HepG2 (cell line): ENCODE measurements at regions not wholly inside any gene's neighbourhood (a gene's known extent, or its start where the extent isn't known, plus 50 kb on each side); places are given as distances from the start of the nearest gene placed in this dataset.

Experiments
- ATAC-seq: fragments of 200-7000 bp; cut with Tn5 transposase; 3 replicates; pipeline ENCODE4 v1.9.1; 2020; ENCODE audit warnings: mild to moderate bottlenecking, moderate library complexity
- BruUV-seq: library from RNA; stranded (reverse); fragments of 400-500 nt; replicated peaks from 2 replicates; lab custom pipeline; 2021; lab: Mats Ljungman, UMichigan
- CTCF ChIA-PET: fragments of 300-600 bp; formaldehyde crosslinking; extraction: SDS; loops from one replicate; lab custom pipeline; 2021; ENCODE audit warnings: low total read pairs, inconsistent platforms, low intra/inter-chr PET ratio; lab: Yijun Ruan, JAX
- POLR2A ChIA-PET: fragments of 350-600 bp; sonication (Branson Sonifier 250); formaldehyde crosslinking; loops from one replicate; lab custom pipeline; 2020; ENCODE audit warnings: antibody characterized with exemption, inconsistent platforms; lab: Yijun Ruan, JAX
- DNase-seq: peaks from one replicate; pipeline ENCODE4 v3.0.0-alpha.2; 2015; ENCODE audit warnings: low spot score
- FAIRE-seq: peaks from 3 replicates; lab custom pipeline; 2011; peaks lifted over from hg19 to GRCh38; lab: Jason Lieb, UNC
- H2AFZ ChIP-seq: one replicate; pipeline ENCODE4 v1.6.1; 2011; ENCODE audit warnings: low read length, inconsistent platforms
- H3K27ac ChIP-seq: fragments of 300-600 bp; 3 replicates; pipeline ENCODE4 v1.8.0; 2011; ENCODE audit warnings: mixed run types, mild to moderate bottlenecking, mixed read lengths, low read length, inconsistent platforms; ENCODE audit not compliant: insufficient read depth; ENCODE audit errors: extremely low read length
- H3K27me3 ChIP-seq, 2 experiments: fragments of 200-600 bp in 1 of 2; 2 replicates in 1 of 2; 3 replicates in 1 of 2; pipeline versions ENCODE4 v1.6.0 to v1.8.0; 2011; ENCODE audit warnings: low read length in 2 of 2, mild to moderate bottlenecking in 2 of 2, moderate library complexity in 2 of 2, inconsistent platforms in 1 of 2; ENCODE audit not compliant: insufficient read depth in 2 of 2, control insufficient read depth in 1 of 2
- H3K36me3 ChIP-seq, 2 experiments: fragments of 200-600 bp in 1 of 2; replicated peaks in 1 of 2; 2 replicates in 1 of 2; 3 replicates in 1 of 2; pipeline versions ENCODE4 v1.5.1 to v1.8.0; 2011; ENCODE audit warnings: low read length in 2 of 2, inconsistent platforms in 1 of 2; ENCODE audit not compliant: insufficient read depth in 2 of 2, control insufficient read depth in 1 of 2
- H3K4me1 ChIP-seq: 2 replicates; pipeline ENCODE4 v1.5.1; 2012; ENCODE audit warnings: low read length, inconsistent platforms; ENCODE audit not compliant: insufficient read depth
- H3K4me2 ChIP-seq: 2 replicates; pipeline ENCODE4 v1.6.0; 2011; ENCODE audit warnings: low read depth, low read length, inconsistent platforms
- H3K4me3 ChIP-seq, 3 experiments: fragments of 200-600 bp in 1 of 3; sonication (generic), shearing (Covaris generic) in 1 of 3; replicated peaks in 1 of 3; 2 replicates each; pipeline ENCODE4 v1.5.1; 2011 to 2016; ENCODE audit warnings: low read length in 3 of 3, inconsistent platforms in 2 of 3, low read depth in 2 of 3, mild to moderate bottlenecking in 2 of 3, control low read depth in 1 of 3, mixed read lengths in 1 of 3; ENCODE audit not compliant: insufficient read depth in 1 of 3
- H3K79me2 ChIP-seq: one replicate; pipeline ENCODE4 v1.6.1; 2011; ENCODE audit warnings: low read length, inconsistent platforms; ENCODE audit not compliant: insufficient read depth
- H3K9ac ChIP-seq: 2 replicates; pipeline ENCODE4 v1.6.0; 2011; ENCODE audit warnings: mild to moderate bottlenecking, low read depth, low read length, inconsistent platforms; ENCODE audit not compliant: insufficient read depth
- H3K9me3 ChIP-seq: 2 replicates; pipeline ENCODE4 v1.5.1; 2012; ENCODE audit warnings: mild to moderate bottlenecking, low read length
- H4K20me1 ChIP-seq: 2 replicates; pipeline ENCODE4 v1.6.0; 2011; ENCODE audit warnings: inconsistent platforms, mild to moderate bottlenecking, low read length, moderate library complexity; ENCODE audit not compliant: insufficient read depth
- HDAC6 ChIP-seq: fragments of 200-600 bp; sonication (generic); IDR thresholded peaks from 2 replicates; pipeline ENCODE4 v1.7.0; 2017; ENCODE audit warnings: mild to moderate bottlenecking, antibody characterized with exemption, low read length, low read depth
- RBM22 ChIP-seq: fragments of 200-400 bp; formaldehyde crosslinking; optimal IDR thresholded peaks from 2 replicates; pipeline ENCODE3; 2017; ENCODE audit warnings: mild to moderate bottlenecking, low read length, moderate library complexity
- TERF1 ChIP-seq: sonication (generic); formaldehyde crosslinking; IDR thresholded peaks from 2 replicates; pipeline ENCODE4 v1.8.0; 2022; ENCODE audit warnings: mild to moderate bottlenecking, missing genetic modification reagents, moderate library complexity
- ZBTB7B ChIP-seq: sonication (generic); formaldehyde crosslinking; IDR thresholded peaks from 2 replicates; pipeline ENCODE4 v1.4.0; 2020; ENCODE audit warnings: missing genetic modification reagents
- ZNF382 ChIP-seq: sonication (generic); formaldehyde crosslinking; IDR thresholded peaks from 2 replicates; pipeline ENCODE4 v1.5.0; 2020; ENCODE audit warnings: missing genetic modification reagents, mild to moderate bottlenecking, borderline replicate concordance
- ZNF7 ChIP-seq: IDR thresholded peaks from 2 replicates; pipeline ENCODE4 v1.6.1; 2016; ENCODE audit warnings: missing biosample characterization, missing genetic modification reagents
- ZNF768 ChIP-seq: sonication (generic); formaldehyde crosslinking; IDR thresholded peaks from 2 replicates; pipeline ENCODE4 v1.4.0; 2020; ENCODE audit warnings: missing genetic modification reagents
- WGBS: methylation state at CpG from one replicate; pipeline ENCODE4 v1.1.6; 2017; ENCODE audit warnings: low lambda C conversion rate; 5-methylcytosine and 5-hydroxymethylcytosine counted together
- in situ Hi-C: cut with HindIII; loops from 2 replicates; pipeline ENCODE4 v1.10.0; 2017; ENCODE audit warnings: low pct_unique_long_range_greater_than_20kb; ENCODE audit not compliant: extremely low pct_ligation_motif_present
- intact Hi-C: fragments of 100-400 bp; cut with micrococcal nuclease; formaldehyde crosslinking; loops from one replicate; pipeline ENCODE4 v1.10.0; 2022; ENCODE audit not compliant: unreplicated experiment

- no peaks in the 10 kb centered on the region for H3K79me2 ChIP-seq
- ATAC-seq, result no peak
- no peak overlapping the region for H3K4me3 ChIP-seq
- ChIA-PET POLR2A (no interaction called here), CTCF (no interaction called here)
- no peaks in the 10 kb centered on the region for H3K36me3 ChIP-seq
- no peak overlapping the region for H3K27ac ChIP-seq
- no peaks in the 10 kb centered on the region for H3K4me1 ChIP-seq
- H3K9ac ChIP-seq, result no peak overlapping the region
- 39% methylated on average over 8 of the region's 11 CpGs for WGBS
- H3K9me3 ChIP-seq, result no peaks in the 10 kb centered on the region
- intact Hi-C loops, result no loop called here
- no peak overlapping the region for H3K4me2 ChIP-seq
- peaks cover 2 to 28% of the 10 kb centered on the region in 2 experiments; a peak in 3 of 5 replicates for H3K27me3 ChIP-seq
- H2AFZ ChIP-seq, result no peak overlapping the region
- BruUV-seq, result no TSS peak
- TF ChIP-seq ZNF768 (CRISPR knock-in tag), result peak; percentile 72
- TF ChIP-seq RBM22, result no peak
- TF ChIP-seq TERF1 (CRISPR knock-in tag), result no peak
- in situ Hi-C loops, result no loop called here
- DNase-seq, result no peak
- H4K20me1 ChIP-seq, result no peaks in the 10 kb centered on the region
- FAIRE-seq, result no peak
These were observed 81.7 kb upstream of the FAM20C start for GRCh38 chr7:110557-111232.

- POLR2A ChIA-PET, result no interaction called here
- Histone ChIP-seq H3K27me3 (peaks cover 2 to 26% of the 10 kb centered on the region in 2 experiments; a peak in 3 of 5 replicates), H3K27ac (no peak overlapping the region), H3K9ac (no peak overlapping the region), H3K9me3 (no peaks in the 10 kb centered on the region), H3K79me2 (no peaks in the 10 kb centered on the region), H2AFZ (no peak overlapping the region), H3K4me1 (no peaks in the 10 kb centered on the region), H3K4me3 (no peak overlapping the region), H4K20me1 (no peaks in the 10 kb centered on the region), H3K4me2 (no peak overlapping the region), H3K36me3 (no peaks in the 10 kb centered on the region)
- ATAC-seq (no peak), FAIRE-seq (no peak), DNase-seq (no peak)
- CTCF ChIA-PET, result no interaction called here
- 0% methylated on average over 1 of the region's 1 CpG for WGBS
- no TSS peak for BruUV-seq
- TF ChIP-seq ZBTB7B (CRISPR knock-in tag), result no peak
- peak; percentile 77; the same call in 1 of the 2 replicates for TF ChIP-seq ZNF7 (CRISPR knock-in tag)
- no peak for TF ChIP-seq ZNF382
- TF ChIP-seq HDAC6, result no peak
- intact Hi-C loops, result no loop called here
- in situ Hi-C loops, result no loop called here
These were observed 80.8 kb upstream of the FAM20C start for GRCh38 chr7:111591-111990.
